ENCODE measurements at regions not wholly inside any gene's neighbourhood (a gene's known extent, or its start where the extent isn't known, plus 50 kb on each side); places are given as distances from the start of the nearest gene placed in this dataset.

- TF ChIP-seq CTCF (IDR thresholded peaks at IDR 0.05) (no peak), POLR2A (IDR thresholded peaks at IDR 0.05) (no peak)
These were observed 99.7 kb downstream of the RAMP3 start for GRCh38 chr7:45257284-45257683.
